ENCODE measurements at regions not wholly inside any gene's neighbourhood (a gene's known extent, or its start where the extent isn't known, plus 50 kb on each side); places are given as distances from the start of the nearest gene placed in this dataset.

- Histone ChIP-seq H2AFZ (ENCODE audit: control insufficient read depth, low read length) (no peak overlapping the region), H3K9me1 (ENCODE audit: control insufficient read depth, extremely low read depth, insufficient read depth, low read length) (no peaks in the 10 kb centered on the region), H3K9ac (ENCODE audit: control insufficient read depth, extremely low read depth, insufficient read depth, low read length) (no peak overlapping the region), H4K20me1 (ENCODE audit: control insufficient read depth, extremely low read depth, insufficient read depth, low read length) (no peaks in the 10 kb centered on the region), H3K27me3 (ENCODE audit: control insufficient read depth, extremely low read depth, insufficient read depth, low read length) (peaks cover 4% of the 10 kb centered on the region), H3K36me3 (ENCODE audit: control insufficient read depth in 2 of 2, extremely low read depth in 1 of 2, insufficient read depth in 2 of 2, low read length in 2 of 2) (no peaks in the 10 kb centered on the region), H3K4me2 (ENCODE audit: control insufficient read depth, extremely low read depth, insufficient read depth, low read depth, low read length) (no peak overlapping the region), H3K4me3 (ENCODE audit: control insufficient read depth in 2 of 3, extremely low read depth in 1 of 3, insufficient read depth in 2 of 3, low read depth in 1 of 3, low read length in 3 of 3) (no peak overlapping the region), H3K79me2 (ENCODE audit: control insufficient read depth, insufficient read depth, low read length) (no peaks in the 10 kb centered on the region), H3K9me3 (ENCODE audit: control insufficient read depth, low read depth, low read length) (no peaks in the 10 kb centered on the region), H3K4me1 (ENCODE audit: control insufficient read depth, extremely low read depth, insufficient read depth, low read length) (no peaks in the 10 kb centered on the region), H3K27ac (ENCODE audit: control insufficient read depth, insufficient read depth, low read length) (no peak overlapping the region)
- FAIRE-seq (no peak), DNase-seq (ENCODE audit: low read depth, low spot score) (no peak)
- dilution Hi-C loops (cut with MboI; ENCODE audit: extremely low pct_ligation_motif_present, low sequenced_read_pairs), result no loop called here
- TF ChIP-seq CTCF (optimal IDR thresholded peaks at IDR 0.05 in 1 of 3, IDR thresholded peaks at IDR 0.05 in 1 of 3, conservative IDR thresholded peaks at IDR 0.05 in 1 of 3; ENCODE audit: extremely low read depth in 1 of 3, insufficient read depth in 2 of 3, low read length in 3 of 3), result no peak
- TF ChIP-seq EZH2 (IDR thresholded peaks at IDR 0.05; ENCODE audit: low read length), result no peak
Measured at GRCh38 chr9:77125665-77126064, 51.7 kb upstream of the VPS13A start.

DNA sequence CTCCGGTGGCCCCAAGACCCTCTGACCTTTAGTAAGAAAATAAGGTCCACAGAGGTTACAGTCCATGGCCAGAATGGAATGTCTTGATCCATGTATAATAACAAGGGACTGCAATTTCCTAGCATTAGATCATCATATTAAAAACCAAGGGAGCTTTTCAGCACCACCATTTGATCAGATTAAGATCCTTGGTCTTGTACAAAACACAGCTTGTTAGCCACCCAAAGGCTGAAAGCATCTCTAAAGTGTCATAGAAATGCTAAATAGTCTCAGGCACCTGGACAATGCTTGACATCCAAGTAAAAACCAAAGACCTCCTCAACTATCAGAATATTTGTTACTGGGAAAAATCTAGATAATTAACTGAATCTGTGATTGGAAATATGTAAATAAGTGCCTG, 50.3 kb upstream of the VPS13A start:
- FAIRE-seq, result no peak
- H3K27me3 ChIP-seq (ENCODE audit: control insufficient read depth, extremely low read depth, insufficient read depth, low read length), result peaks cover 6% of the 10 kb centered on the region

More for the DNA sequence above, 50.3 kb upstream of the VPS13A start:
- Histone ChIP-seq H3K27ac (ENCODE audit: control insufficient read depth, insufficient read depth, low read length) (no peak overlapping the region), H3K9me3 (ENCODE audit: control insufficient read depth, low read depth, low read length) (no peaks in the 10 kb centered on the region), H3K4me3 (ENCODE audit: control insufficient read depth in 2 of 3, extremely low read depth in 1 of 3, insufficient read depth in 2 of 3, low read depth in 1 of 3, low read length in 3 of 3) (no peak overlapping the region), H3K9me1 (ENCODE audit: control insufficient read depth, extremely low read depth, insufficient read depth, low read length) (no peaks in the 10 kb centered on the region), H3K4me2 (ENCODE audit: control insufficient read depth, extremely low read depth, insufficient read depth, low read depth, low read length) (no peak overlapping the region), H3K4me1 (ENCODE audit: control insufficient read depth, extremely low read depth, insufficient read depth, low read length) (no peaks in the 10 kb centered on the region), H3K36me3 (ENCODE audit: control insufficient read depth in 2 of 2, extremely low read depth in 1 of 2, insufficient read depth in 2 of 2, low read length in 2 of 2) (no peaks in the 10 kb centered on the region), H4K20me1 (ENCODE audit: control insufficient read depth, extremely low read depth, insufficient read depth, low read length) (no peaks in the 10 kb centered on the region), H3K79me2 (ENCODE audit: control insufficient read depth, insufficient read depth, low read length) (no peaks in the 10 kb centered on the region), H2AFZ (ENCODE audit: control insufficient read depth, low read length) (no peak overlapping the region), H3K9ac (ENCODE audit: control insufficient read depth, extremely low read depth, insufficient read depth, low read length) (no peak overlapping the region)
- dilution Hi-C loops (cut with MboI; ENCODE audit: extremely low pct_ligation_motif_present, low sequenced_read_pairs), result no loop called here
- TF ChIP-seq EZH2 (IDR thresholded peaks at IDR 0.05; ENCODE audit: low read length) (no peak), CTCF (optimal IDR thresholded peaks at IDR 0.05 in 1 of 3, IDR thresholded peaks at IDR 0.05 in 1 of 3, conservative IDR thresholded peaks at IDR 0.05 in 1 of 3; ENCODE audit: extremely low read depth in 1 of 3, insufficient read depth in 2 of 3, low read length in 3 of 3) (no peak)
- no peak for DNase-seq (ENCODE audit: low read depth, low spot score)
